K562 (cell line): ENCODE measurements at regions not wholly inside any gene's neighbourhood (a gene's known extent, or its start where the extent isn't known, plus 50 kb on each side); places are given as distances from the start of the nearest gene placed in this dataset.

Experiments
- ATAC-seq: fragments of 200-7000 bp; cut with Tn5 transposase; 3 replicates; pipeline ENCODE4 v1.9.1; 2020; ENCODE audit warnings: moderate library complexity
- BruUV-seq: library from RNA; stranded (reverse); fragments of 400-500 nt; replicated peaks from 2 replicates; lab custom pipeline; 2021; lab: Mats Ljungman, UMichigan
- CTCF ChIA-PET: fragments of 300-600 bp; formaldehyde crosslinking; extraction: SDS; loops from one replicate; lab custom pipeline; 2021; ENCODE audit warnings: low intra/inter-chr PET ratio; lab: Yijun Ruan, JAX
- POLR2A ChIA-PET: fragments of 300-600, 350-650 bp; sonication (Branson Sonifier 250); formaldehyde crosslinking; extraction: SDS; loops from one replicate; lab custom pipeline; 2021; ENCODE audit warnings: antibody characterized with exemption, inconsistent platforms; lab: Yijun Ruan, JAX
- DNase-seq, 4 experiments: peaks; one replicate each; pipeline versions ENCODE4 v3.0.0 to v3.0.0-alpha.2; 2011 to 2018; ENCODE audit warnings: low spot score in 3 of 4, mixed read lengths in 3 of 4; ENCODE audit errors: extremely low read depth in 1 of 4
- FAIRE-seq: peaks from 2 replicates; lab custom pipeline; 2011; peaks lifted over from hg19 to GRCh38; lab: Jason Lieb, UNC
- H2AFZ ChIP-seq: 2 replicates; pipeline ENCODE4 v1.6.0; 2011; ENCODE audit warnings: low read depth, low read length, control low read depth, inconsistent platforms
- H3K27ac ChIP-seq: fragments of 200-600 bp; 3 replicates; pipeline ENCODE4 v1.8.0; 2011; ENCODE audit warnings: low read depth, mild to moderate bottlenecking, control low read depth, inconsistent platforms, low read length, moderate library complexity, mixed read lengths; ENCODE audit errors: extremely low read depth
- H3K27me3 ChIP-seq, 2 experiments: fragments of 300-600 bp in 1 of 2; 2 replicates in 1 of 2; 3 replicates in 1 of 2; pipeline versions ENCODE4 v1.6.0 to v1.8.0; 2011; ENCODE audit warnings: inconsistent platforms in 2 of 2, low read length in 2 of 2, mild to moderate bottlenecking in 1 of 2, mixed read lengths in 1 of 2, moderate library complexity in 1 of 2; ENCODE audit not compliant: control insufficient read depth in 2 of 2, insufficient read depth in 2 of 2
- H3K36me3 ChIP-seq: fragments of 300-600 bp; 3 replicates; pipeline ENCODE4 v1.8.0; 2011; ENCODE audit warnings: mild to moderate bottlenecking, low read length, inconsistent platforms; ENCODE audit not compliant: control insufficient read depth, insufficient read depth
- H3K4me1 ChIP-seq, 2 experiments: fragments of 200-600 bp in 1 of 2; replicated peaks in 1 of 2; 2 replicates in 1 of 2; 3 replicates in 1 of 2; pipeline versions ENCODE4 v1.5.1 to v1.8.0; 2011; ENCODE audit warnings: inconsistent platforms in 2 of 2, low read length in 2 of 2, mild to moderate bottlenecking in 1 of 2, mixed read lengths in 1 of 2, moderate library complexity in 1 of 2; ENCODE audit not compliant: control insufficient read depth in 2 of 2, insufficient read depth in 2 of 2
- H3K4me2 ChIP-seq: 2 replicates; pipeline ENCODE4 v1.6.1; 2011; ENCODE audit warnings: low read length, control low read depth, inconsistent platforms, mixed read lengths; ENCODE audit not compliant: insufficient read depth
- H3K4me3 ChIP-seq: fragments of 200-600 bp; sonication (generic), shearing (Covaris generic); 2 replicates; pipeline ENCODE4 v1.5.1; 2016; ENCODE audit warnings: control low read depth, inconsistent platforms
- H3K79me2 ChIP-seq: fragments of 200-600 bp; 3 replicates; pipeline ENCODE4 v1.8.0; 2011; ENCODE audit warnings: low read length, inconsistent platforms; ENCODE audit not compliant: control insufficient read depth, insufficient read depth
- H3K9ac ChIP-seq, 2 experiments: 2 replicates each; pipeline versions ENCODE4 v1.6.0 to v1.6.1; 2011; ENCODE audit warnings: low read depth in 2 of 2, low read length in 2 of 2, control low read depth in 1 of 2, inconsistent platforms in 1 of 2, mild to moderate bottlenecking in 1 of 2, mixed read lengths in 1 of 2; ENCODE audit not compliant: insufficient read depth in 1 of 2
- H3K9me1 ChIP-seq: one replicate; pipeline ENCODE4 v1.6.0; 2011; ENCODE audit warnings: inconsistent platforms, mild to moderate bottlenecking, low read length, moderate library complexity; ENCODE audit not compliant: control insufficient read depth, insufficient read depth
- H3K9me3 ChIP-seq: replicated peaks from 2 replicates; pipeline ENCODE4 v1.5.1; 2011; ENCODE audit warnings: low read depth, low read length, inconsistent platforms; ENCODE audit not compliant: control insufficient read depth, insufficient read depth
- H4K20me1 ChIP-seq: replicated peaks from 2 replicates; pipeline ENCODE4 v1.6.1; 2011; ENCODE audit warnings: low read length, inconsistent platforms, mixed read lengths; ENCODE audit not compliant: control insufficient read depth, insufficient read depth
- ASH1L ChIP-seq: fragments of 450-650 bp; IDR thresholded peaks from 2 replicates; pipeline ENCODE4 v1.6.1; 2018; ENCODE audit warnings: borderline replicate concordance, mild to moderate bottlenecking, low read depth; ENCODE audit not compliant: partially characterized antibody
- COPS2 ChIP-seq: fragments of 450-650 bp; conservative IDR thresholded peaks from 2 replicates; pipeline ENCODE4 v1.6.1; 2016; ENCODE audit warnings: mild to moderate bottlenecking, moderate library complexity
- CREB1 ChIP-seq, 2 experiments: sonication (generic) in 1 of 2; formaldehyde crosslinking in 1 of 2; IDR thresholded peaks; 2 replicates each; pipeline versions ENCODE4 v1.6.1 to v1.8.0; 2012 to 2022; ENCODE audit warnings: inconsistent platforms in 1 of 2, mild to moderate bottlenecking in 1 of 2, missing genetic modification reagents in 1 of 2, moderate library complexity in 1 of 2
- FOXA3 ChIP-seq, 2 experiments: fragments of 450-650 bp in 1 of 2; sonication (generic) in 1 of 2; formaldehyde crosslinking; IDR thresholded peaks in 1 of 2; conservative IDR thresholded peaks in 1 of 2; 2 replicates each; pipeline versions ENCODE4 v1.4.0 to v1.8.0; 2020 to 2022; ENCODE audit warnings: mild to moderate bottlenecking in 2 of 2, missing genetic modification reagents in 1 of 2
- HMG20A ChIP-seq: fragments of 450-650 bp; formaldehyde crosslinking; conservative IDR thresholded peaks from 2 replicates; pipeline ENCODE4 v1.4.0; 2020; ENCODE audit warnings: mild to moderate bottlenecking, mixed read lengths
- KAT7 ChIP-seq: sonication (generic); formaldehyde crosslinking; IDR thresholded peaks from 2 replicates; pipeline ENCODE4 v1.8.0; 2022; ENCODE audit warnings: missing genetic modification reagents, mild to moderate bottlenecking, borderline replicate concordance
- LEF1 ChIP-seq: fragments of 450-650 bp; IDR thresholded peaks from 2 replicates; pipeline ENCODE4 v1.6.1; 2016; ENCODE audit warnings: mild to moderate bottlenecking
- POLR2B ChIP-seq: fragments of 450-650 bp; IDR thresholded peaks from 2 replicates; pipeline ENCODE4 v1.6.1; 2018; ENCODE audit warnings: low read depth; ENCODE audit not compliant: partially characterized antibody
- STAT5A ChIP-seq: IDR thresholded peaks from 2 replicates; pipeline ENCODE4 v1.6.1; 2012; ENCODE audit warnings: low read length, inconsistent platforms, borderline replicate concordance
- ZNF584 ChIP-seq: fragments of 200-800 bp; sonication (Bioruptor generic); IDR thresholded peaks from 2 replicates; pipeline ENCODE4 v1.6.1; 2016; ENCODE audit warnings: low read depth, mild to moderate bottlenecking, missing genetic modification characterization, missing compliant biosample characterization
- ZSCAN32 ChIP-seq: fragments of 450-650 bp; formaldehyde crosslinking; IDR thresholded peaks from 2 replicates; pipeline ENCODE4 v1.4.0; 2020; ENCODE audit warnings: mild to moderate bottlenecking, moderate library complexity
- WGBS: fragments of 100-300 bp; shearing (Covaris generic); methylation state at CpG from one replicate; pipeline ENCODE4 v1.1.6; 2016; ENCODE audit warnings: low coverage, mixed read lengths; ENCODE audit not compliant: insufficient coverage; ENCODE audit errors: missing lambda C conversion rate; 5-methylcytosine and 5-hydroxymethylcytosine counted together
- in situ Hi-C: fragments of 300-500 bp; cut with MboI; formaldehyde crosslinking; loops from 4 replicates; pipeline ENCODE4 v1.15.0; 2018; ENCODE audit warnings: inconsistent platforms, mixed read lengths
- intact Hi-C: fragments of 100-400 bp; cut with micrococcal nuclease; formaldehyde crosslinking; loops from 2 replicates; pipeline ENCODE4 v1.14.2; 2022
- TF ChIP-seq, protein P1 (sequence below): fragments of 450-650 bp; IDR thresholded peaks from 2 replicates; pipeline ENCODE4 v1.7.1; 2018; ENCODE audit warnings: mild to moderate bottlenecking, low read depth; ENCODE audit not compliant: partially characterized antibody
- TF ChIP-seq, protein P2 (sequence below): fragments of 250-450 bp; sonication (Bioruptor Pico); IDR thresholded peaks from 2 replicates; pipeline ENCODE4 v1.6.1; 2021; ENCODE audit warnings: mild to moderate bottlenecking
- TF ChIP-seq, protein P3 (sequence below): sonication (generic); formaldehyde crosslinking; IDR thresholded peaks from 2 replicates; pipeline ENCODE4 v1.4.0; 2020; ENCODE audit warnings: mild to moderate bottlenecking, missing genetic modification reagents

DNA sequence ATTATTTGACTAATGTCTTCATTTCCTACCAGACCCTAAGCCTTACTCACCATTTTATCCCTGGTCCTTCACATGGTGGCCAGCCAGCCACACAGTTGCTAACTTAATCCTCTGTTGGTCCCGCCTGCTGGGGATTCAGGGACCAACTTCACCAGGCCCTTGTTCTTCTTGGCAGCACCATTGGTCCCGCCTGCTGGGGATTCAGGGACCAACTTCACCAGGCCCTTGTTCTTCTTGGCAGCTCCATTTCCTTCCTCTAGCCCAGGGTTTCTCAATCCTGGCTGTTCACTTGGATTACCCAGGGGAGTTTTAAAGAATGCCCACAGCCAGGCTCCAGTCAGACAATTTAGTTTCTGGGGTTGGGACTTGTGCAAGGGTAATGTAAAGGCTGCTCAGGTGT lies 233.1 kb upstream of the CSF3R start (continued):
- TF ChIP-seq, protein P1, sequence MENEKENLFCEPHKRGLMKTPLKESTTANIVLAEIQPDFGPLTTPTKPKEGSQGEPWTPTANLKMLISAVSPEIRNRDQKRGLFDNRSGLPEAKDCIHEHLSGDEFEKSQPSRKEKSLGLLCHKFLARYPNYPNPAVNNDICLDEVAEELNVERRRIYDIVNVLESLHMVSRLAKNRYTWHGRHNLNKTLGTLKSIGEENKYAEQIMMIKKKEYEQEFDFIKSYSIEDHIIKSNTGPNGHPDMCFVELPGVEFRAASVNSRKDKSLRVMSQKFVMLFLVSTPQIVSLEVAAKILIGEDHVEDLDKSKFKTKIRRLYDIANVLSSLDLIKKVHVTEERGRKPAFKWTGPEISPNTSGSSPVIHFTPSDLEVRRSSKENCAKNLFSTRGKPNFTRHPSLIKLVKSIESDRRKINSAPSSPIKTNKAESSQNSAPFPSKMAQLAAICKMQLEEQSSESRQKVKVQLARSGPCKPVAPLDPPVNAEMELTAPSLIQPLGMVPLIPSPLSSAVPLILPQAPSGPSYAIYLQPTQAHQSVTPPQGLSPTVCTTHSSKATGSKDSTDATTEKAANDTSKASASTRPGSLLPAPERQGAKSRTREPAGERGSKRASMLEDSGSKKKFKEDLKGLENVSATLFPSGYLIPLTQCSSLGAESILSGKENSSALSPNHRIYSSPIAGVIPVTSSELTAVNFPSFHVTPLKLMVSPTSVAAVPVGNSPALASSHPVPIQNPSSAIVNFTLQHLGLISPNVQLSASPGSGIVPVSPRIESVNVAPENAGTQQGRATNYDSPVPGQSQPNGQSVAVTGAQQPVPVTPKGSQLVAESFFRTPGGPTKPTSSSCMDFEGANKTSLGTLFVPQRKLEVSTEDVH: no peak

DNA sequence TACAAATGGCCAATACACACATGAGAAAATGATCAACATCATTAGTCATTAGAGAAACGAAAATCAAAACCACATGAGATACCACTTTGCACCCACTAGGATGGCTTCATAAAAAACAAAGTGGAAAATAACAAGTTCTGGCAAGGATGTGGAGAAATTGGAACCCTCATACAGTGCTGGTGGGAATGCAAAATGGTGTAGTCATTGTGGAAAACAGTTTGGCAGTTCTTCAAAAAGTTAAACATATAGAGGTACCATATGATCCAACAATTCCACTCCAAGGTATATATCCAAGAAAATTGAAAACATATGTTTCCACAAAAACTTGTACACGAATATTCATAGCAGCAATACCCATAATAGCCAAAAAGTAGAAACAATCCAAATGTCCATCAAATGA lies 231.6 kb upstream of the CSF3R start:
- DNase-seq (no peak), ATAC-seq (no peak), FAIRE-seq (no peak)
- Histone ChIP-seq H3K4me3 (no peak overlapping the region), H2AFZ (no peak overlapping the region), H3K36me3 (no peaks in the 10 kb centered on the region), H3K79me2 (no peaks in the 10 kb centered on the region), H3K27me3 (peaks cover 16 to 22% of the 10 kb centered on the region in 2 experiments), H3K9ac (no peak overlapping the region), H3K27ac (no peak overlapping the region), H3K9me3 (no peaks in the 10 kb centered on the region), H3K4me2 (no peak overlapping the region), H3K9me1 (no peaks in the 10 kb centered on the region), H3K4me1 (no peaks in the 10 kb centered on the region), H4K20me1 (peaks cover 3% of the 10 kb centered on the region; the same call in 1 of the 2 replicates)
- in situ Hi-C loops (no loop called here), intact Hi-C loops (no loop called here)
- ChIA-PET CTCF (no interaction called here), POLR2A (no interaction called here)
- BruUV-seq: no TSS peak
- 0% methylated on average over 2 of the region's 2 CpGs for WGBS
- TF ChIP-seq STAT5A: no peak
- TF ChIP-seq ASH1L: no peak
- TF ChIP-seq COPS2: no peak
- TF ChIP-seq ZNF584 (CRISPR knock-in tag): no peak
- TF ChIP-seq HMG20A: no peak
- TF ChIP-seq ZSCAN32 (CRISPR knock-in tag): no peak
- TF ChIP-seq KAT7 (CRISPR knock-in tag): no peak
- no peak for TF ChIP-seq POLR2B
- TF ChIP-seq CREB1 (IDR thresholded peaks at IDR 0.05): no peak
- TF ChIP-seq CREB1 (CRISPR knock-in tag; IDR thresholded peaks at IDR 0.05): no peak
- TF ChIP-seq LEF1: no peak
- TF ChIP-seq, protein P2, sequence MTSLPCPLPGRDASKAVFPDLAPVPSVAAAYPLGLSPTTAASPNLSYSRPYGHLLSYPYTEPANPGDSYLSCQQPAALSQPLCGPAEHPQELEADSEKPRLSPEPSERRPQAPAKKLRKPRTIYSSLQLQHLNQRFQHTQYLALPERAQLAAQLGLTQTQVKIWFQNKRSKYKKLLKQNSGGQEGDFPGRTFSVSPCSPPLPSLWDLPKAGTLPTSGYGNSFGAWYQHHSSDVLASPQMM (CRISPR knock-in tag): no peak
- TF ChIP-seq, protein P3, sequence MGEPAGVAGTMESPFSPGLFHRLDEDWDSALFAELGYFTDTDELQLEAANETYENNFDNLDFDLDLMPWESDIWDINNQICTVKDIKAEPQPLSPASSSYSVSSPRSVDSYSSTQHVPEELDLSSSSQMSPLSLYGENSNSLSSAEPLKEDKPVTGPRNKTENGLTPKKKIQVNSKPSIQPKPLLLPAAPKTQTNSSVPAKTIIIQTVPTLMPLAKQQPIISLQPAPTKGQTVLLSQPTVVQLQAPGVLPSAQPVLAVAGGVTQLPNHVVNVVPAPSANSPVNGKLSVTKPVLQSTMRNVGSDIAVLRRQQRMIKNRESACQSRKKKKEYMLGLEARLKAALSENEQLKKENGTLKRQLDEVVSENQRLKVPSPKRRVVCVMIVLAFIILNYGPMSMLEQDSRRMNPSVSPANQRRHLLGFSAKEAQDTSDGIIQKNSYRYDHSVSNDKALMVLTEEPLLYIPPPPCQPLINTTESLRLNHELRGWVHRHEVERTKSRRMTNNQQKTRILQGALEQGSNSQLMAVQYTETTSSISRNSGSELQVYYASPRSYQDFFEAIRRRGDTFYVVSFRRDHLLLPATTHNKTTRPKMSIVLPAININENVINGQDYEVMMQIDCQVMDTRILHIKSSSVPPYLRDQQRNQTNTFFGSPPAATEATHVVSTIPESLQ: no peak
- no peak for TF ChIP-seq FOXA3 (CRISPR knock-in tag; conservative IDR thresholded peaks at IDR 0.05 in 1 of 2, IDR thresholded peaks at IDR 0.05 in 1 of 2)
